Esophagus mucosa (tissue), 1 donor: ENCODE measurements at regions not wholly inside any gene's neighbourhood (a gene's known extent, or its start where the extent isn't known, plus 50 kb on each side); places are given as distances from the start of the nearest gene placed in this dataset.

Experiments
- ATAC-seq: fragments of 200-7000 bp; cut with Tn5 transposase; one replicate; pipeline ENCODE4 v1.9.1; 2020
- donor health status: DM: yes; HTN: yes; CAD: no.

DNA sequence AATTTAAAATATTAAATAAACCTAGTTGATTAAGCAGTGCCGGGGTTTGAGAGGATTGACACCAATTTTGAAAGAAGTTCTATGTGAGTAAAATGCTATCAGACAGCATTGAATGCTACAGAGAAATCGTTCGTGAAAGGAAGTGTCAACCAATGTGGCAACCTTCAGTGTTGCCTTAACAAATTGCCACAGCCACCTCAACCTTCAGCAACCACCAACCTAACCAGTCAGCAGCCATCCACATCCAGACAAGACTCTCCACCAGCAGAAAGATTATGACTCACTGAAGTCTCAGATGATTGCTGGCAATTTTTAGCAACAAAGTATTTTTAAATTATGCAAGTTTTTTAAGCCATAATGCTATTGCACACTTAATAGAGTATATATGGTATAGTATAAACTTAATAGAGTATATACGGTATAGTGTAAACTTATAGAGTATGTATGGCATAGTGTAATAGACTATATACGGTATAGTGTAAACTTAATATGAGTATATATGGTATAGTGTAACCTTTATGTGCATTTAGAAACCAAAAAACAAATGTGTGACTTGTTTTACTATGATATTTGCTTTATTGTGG lies 65.3 kb upstream of the ID4 start:
- no peak for ATAC-seq

DNA sequence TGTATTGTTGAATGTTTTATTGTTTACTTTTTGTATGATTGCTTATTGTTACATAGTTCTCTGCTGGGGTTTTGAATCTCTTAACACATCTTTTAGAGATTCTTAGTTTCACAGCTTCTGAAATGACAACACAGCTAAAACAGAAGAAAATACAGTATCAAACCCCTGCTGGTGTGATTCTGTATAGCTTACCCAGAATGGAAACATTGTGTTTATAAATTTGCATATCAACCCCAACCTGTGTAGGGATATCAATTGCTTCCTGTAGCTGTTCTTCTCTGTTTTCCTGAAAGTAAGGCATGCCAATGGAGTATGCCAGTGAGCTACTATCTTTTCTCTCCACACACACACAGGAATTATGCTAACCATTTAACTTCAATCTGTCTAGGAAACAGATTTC lies 64.3 kb upstream of the ID4 start:
- no peak for ATAC-seq

DNA sequence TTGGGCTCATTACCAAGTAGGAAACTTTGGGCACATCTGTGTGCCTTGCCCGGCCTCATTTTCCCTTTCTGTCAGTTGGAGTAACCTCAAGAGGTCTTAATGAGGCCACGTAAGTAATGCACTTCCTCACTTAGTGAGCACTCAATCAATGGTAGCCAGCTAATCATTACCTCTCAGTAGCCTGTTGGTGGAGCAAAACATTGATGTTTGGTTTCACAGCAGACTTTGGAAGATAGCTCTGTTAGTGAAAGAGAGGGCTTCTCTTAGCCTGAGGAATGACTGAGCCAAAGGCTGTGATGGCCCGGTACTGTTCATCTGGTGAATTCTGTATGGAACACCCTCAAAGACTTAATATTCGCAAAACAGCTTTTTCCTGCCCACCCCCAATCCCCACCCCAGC lies 55.9 kb upstream of the ID4 start:
- no peak for ATAC-seq

DNA sequence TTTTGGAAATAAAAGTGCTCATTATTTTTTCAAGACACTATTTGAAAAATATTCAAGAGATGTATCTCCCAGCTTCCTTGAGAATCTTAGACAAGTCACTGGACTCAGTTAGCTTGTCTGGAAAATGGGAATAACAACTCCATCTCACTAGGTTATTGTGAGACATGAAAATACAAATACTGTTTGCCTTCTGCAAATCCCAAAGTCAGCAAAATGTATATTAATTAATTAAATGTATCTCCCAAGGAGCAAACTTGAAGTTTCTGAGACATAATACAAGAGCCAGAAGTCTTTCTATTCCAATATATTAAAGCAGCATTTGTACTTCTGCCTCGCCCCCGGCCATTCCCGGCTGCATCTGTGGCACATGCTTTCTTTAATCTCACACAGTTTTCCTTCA lies 54.6 kb upstream of the ID4 start:
- no peak for ATAC-seq
